Panc1 (cell line): ENCODE measurements at regions not wholly inside any gene's neighbourhood (a gene's known extent, or its start where the extent isn't known, plus 50 kb on each side); places are given as distances from the start of the nearest gene placed in this dataset.

Experiments
- ATAC-seq: fragments of 200-7000 bp; cut with Tn5 transposase; 2 replicates; pipeline ENCODE4 v1.9.1; 2020; ENCODE audit warnings: mild to moderate bottlenecking, moderate library complexity
- BruUV-seq: library from RNA; stranded (reverse); fragments of 400-500 nt; replicated peaks from 2 replicates; lab custom pipeline; 2021; lab: Mats Ljungman, UMichigan
- CTCF ChIA-PET: fragments of 300-600 bp; sonication (Branson Sonifier 250); formaldehyde crosslinking; loops from one replicate; lab custom pipeline; 2022; ENCODE audit warnings: antibody characterized with exemption; lab: Charles Lee
- POLR2A ChIA-PET: fragments of 300-600 bp; sonication (Branson Sonifier 250); formaldehyde crosslinking; loops from one replicate; lab custom pipeline; 2022; ENCODE audit warnings: antibody characterized with exemption; lab: Charles Lee
- DNase-seq: peaks from one replicate; pipeline ENCODE4 v3.0.0-alpha.2; 2010; ENCODE audit warnings: low read depth, low spot score
- H3K27ac ChIP-seq: 2 replicates; pipeline ENCODE4 v1.5.1; 2011; ENCODE audit warnings: mild to moderate bottlenecking, low read length, inconsistent platforms
- H3K27me3 ChIP-seq: fragments of 200-500 bp; sonication (Bioruptor generic); 2 replicates; pipeline ENCODE4 v1.6.0; 2014; ENCODE audit warnings: low read length, inconsistent platforms; ENCODE audit not compliant: control insufficient read depth, insufficient read depth
- H3K36me3 ChIP-seq: fragments of 200-500 bp; sonication (Bioruptor generic); 2 replicates; pipeline ENCODE4 v1.5.1; 2014; ENCODE audit warnings: inconsistent platforms, mild to moderate bottlenecking, low read length, moderate library complexity; ENCODE audit not compliant: control insufficient read depth, insufficient read depth
- H3K4me1 ChIP-seq: 2 replicates; pipeline ENCODE4 v1.5.1; 2011; ENCODE audit warnings: inconsistent platforms, mild to moderate bottlenecking, low read length, moderate library complexity; ENCODE audit not compliant: control insufficient read depth, insufficient read depth
- H3K4me3 ChIP-seq, 2 experiments: 2 replicates each; pipeline ENCODE4 v1.5.1; 2011 to 2012; ENCODE audit warnings: low read depth in 2 of 2, low read length in 2 of 2, mild to moderate bottlenecking in 2 of 2, inconsistent platforms in 1 of 2, moderate library complexity in 1 of 2
- H3K9me3 ChIP-seq: fragments of 200-500 bp; sonication (Bioruptor generic); 2 replicates; pipeline ENCODE4 v1.5.1; 2014; ENCODE audit warnings: low read depth, mild to moderate bottlenecking, inconsistent platforms, low read length, moderate library complexity; ENCODE audit not compliant: control insufficient read depth, insufficient read depth
- CTCF ChIP-seq: fragments of 450-650 bp; IDR thresholded peaks from 2 replicates; pipeline ENCODE4 v1.5.1; 2017; ENCODE audit warnings: mild to moderate bottlenecking
- POLR2AphosphoS5 ChIP-seq: IDR thresholded peaks from 2 replicates; pipeline ENCODE4 v1.6.1; 2012; ENCODE audit warnings: mild to moderate bottlenecking, low read depth, low read length, moderate library complexity
- SIN3A ChIP-seq: IDR thresholded peaks from 2 replicates; pipeline ENCODE4 v1.6.1; 2012; ENCODE audit warnings: low read depth, mild to moderate bottlenecking, low read length, moderate library complexity, borderline replicate concordance; ENCODE audit not compliant: insufficient read depth
- TCF7L2 ChIP-seq: IDR thresholded peaks from 2 replicates; pipeline ENCODE4 v1.6.1; 2011; ENCODE audit warnings: mild to moderate bottlenecking, low read depth, low read length, inconsistent platforms
- in situ Hi-C: cut with HindIII; loops from 2 replicates; pipeline ENCODE4 v1.10.0; 2016; ENCODE audit warnings: low sequenced_read_pairs, low pct_unique_long_range_greater_than_20kb
- intact Hi-C: fragments of 100-400 bp; cut with micrococcal nuclease; formaldehyde crosslinking; loops from one replicate; pipeline ENCODE4 v1.10.0; 2022; ENCODE audit not compliant: unreplicated experiment
- TF ChIP-seq, protein P1 (sequence below), 2 experiments: IDR thresholded peaks; 2 replicates each; pipeline ENCODE4 v1.6.1; 2011 to 2012; ENCODE audit warnings: low read depth in 2 of 2, control low read depth in 1 of 2, low read length in 1 of 2, mild to moderate bottlenecking in 1 of 2, moderate library complexity in 1 of 2; ENCODE audit not compliant: insufficient read depth in 1 of 2

- no peaks in the 10 kb centered on the region for H3K27me3 ChIP-seq
- ChIA-PET POLR2A (interaction anchor here (0.6 kb wide), 2 partner anchors 12 to 157 kb away, joined by 3 to 4 read pairs; partner anchors contain the start of gene CLTC), CTCF (no interaction called here)
- in situ Hi-C loops (no loop called here), intact Hi-C loops (no loop called here)
- ATAC-seq (no peak), DNase-seq (no peak)
- no TSS peak for BruUV-seq
- TF ChIP-seq TCF7L2 (no peak), SIN3A (no peak), CTCF (no peak), POLR2AphosphoS5 (no peak)
- TF ChIP-seq, protein P1, sequence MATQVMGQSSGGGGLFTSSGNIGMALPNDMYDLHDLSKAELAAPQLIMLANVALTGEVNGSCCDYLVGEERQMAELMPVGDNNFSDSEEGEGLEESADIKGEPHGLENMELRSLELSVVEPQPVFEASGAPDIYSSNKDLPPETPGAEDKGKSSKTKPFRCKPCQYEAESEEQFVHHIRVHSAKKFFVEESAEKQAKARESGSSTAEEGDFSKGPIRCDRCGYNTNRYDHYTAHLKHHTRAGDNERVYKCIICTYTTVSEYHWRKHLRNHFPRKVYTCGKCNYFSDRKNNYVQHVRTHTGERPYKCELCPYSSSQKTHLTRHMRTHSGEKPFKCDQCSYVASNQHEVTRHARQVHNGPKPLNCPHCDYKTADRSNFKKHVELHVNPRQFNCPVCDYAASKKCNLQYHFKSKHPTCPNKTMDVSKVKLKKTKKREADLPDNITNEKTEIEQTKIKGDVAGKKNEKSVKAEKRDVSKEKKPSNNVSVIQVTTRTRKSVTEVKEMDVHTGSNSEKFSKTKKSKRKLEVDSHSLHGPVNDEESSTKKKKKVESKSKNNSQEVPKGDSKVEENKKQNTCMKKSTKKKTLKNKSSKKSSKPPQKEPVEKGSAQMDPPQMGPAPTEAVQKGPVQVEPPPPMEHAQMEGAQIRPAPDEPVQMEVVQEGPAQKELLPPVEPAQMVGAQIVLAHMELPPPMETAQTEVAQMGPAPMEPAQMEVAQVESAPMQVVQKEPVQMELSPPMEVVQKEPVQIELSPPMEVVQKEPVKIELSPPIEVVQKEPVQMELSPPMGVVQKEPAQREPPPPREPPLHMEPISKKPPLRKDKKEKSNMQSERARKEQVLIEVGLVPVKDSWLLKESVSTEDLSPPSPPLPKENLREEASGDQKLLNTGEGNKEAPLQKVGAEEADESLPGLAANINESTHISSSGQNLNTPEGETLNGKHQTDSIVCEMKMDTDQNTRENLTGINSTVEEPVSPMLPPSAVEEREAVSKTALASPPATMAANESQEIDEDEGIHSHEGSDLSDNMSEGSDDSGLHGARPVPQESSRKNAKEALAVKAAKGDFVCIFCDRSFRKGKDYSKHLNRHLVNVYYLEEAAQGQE (IDR thresholded peaks at IDR 0.05; ENCODE audit: insufficient read depth in 1 of 2, low read depth in 2 of 2, low read length in 1 of 2) = no peak
- no peak overlapping the region for H3K27ac ChIP-seq
- H3K4me1 ChIP-seq = no peaks in the 10 kb centered on the region
- no peaks in the 10 kb centered on the region for H3K36me3 ChIP-seq
- H3K9me3 ChIP-seq = no peaks in the 10 kb centered on the region
- no peak overlapping the region for H3K4me3 ChIP-seq
Observed at GRCh38 chr17:59462385-59462784, 103.0 kb upstream of the DHX40 start.

DNA sequence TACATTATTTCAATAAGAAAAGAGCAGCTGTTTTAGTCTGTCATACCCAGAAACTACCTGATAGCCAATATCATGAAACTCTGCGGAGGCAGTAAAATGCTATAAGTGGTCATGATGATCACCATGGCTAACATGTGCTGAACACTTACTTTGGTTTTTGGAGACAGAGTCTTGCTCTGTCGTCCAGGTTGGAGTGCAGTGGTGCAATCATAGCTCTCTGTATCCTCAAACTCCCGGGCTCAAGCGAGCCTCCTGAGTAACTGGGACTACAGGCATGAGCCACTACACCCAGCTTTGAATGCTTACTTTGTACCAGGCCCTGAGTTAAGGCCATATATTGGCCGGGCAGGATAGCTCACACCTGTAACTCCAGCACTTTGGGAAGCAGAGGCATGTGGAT is 101.2 kb upstream of the DHX40 start:
- H3K4me3 ChIP-seq = no peak overlapping the region
- intact Hi-C loops = no loop called here
- ChIA-PET CTCF (no interaction called here), POLR2A (interaction anchor here (0.6 kb wide), 1 partner anchor 83 kb away, joined by 4 read pairs; no protein-coding TSS in a partner anchor)
- no TSS peak for BruUV-seq
- H3K4me1 ChIP-seq = no peaks in the 10 kb centered on the region
- no peak for TF ChIP-seq POLR2AphosphoS5
- TF ChIP-seq TCF7L2 = no peak
- TF ChIP-seq SIN3A = no peak
- no peak for TF ChIP-seq CTCF
- TF ChIP-seq, protein P1 (IDR thresholded peaks at IDR 0.05; ENCODE audit: insufficient read depth in 1 of 2, low read depth in 2 of 2, low read length in 1 of 2) = no peak
- H3K36me3 ChIP-seq = no peaks in the 10 kb centered on the region
- no peaks in the 10 kb centered on the region for H3K27me3 ChIP-seq
- H3K9me3 ChIP-seq = no peaks in the 10 kb centered on the region
- DNase-seq (no peak), ATAC-seq (no peak)
- no peak overlapping the region for H3K27ac ChIP-seq
- in situ Hi-C loops = no loop called here
